Activated naive CD8-positive, alpha-beta T cell treated with anti-CD3 and anti-CD28 coated beads, Interleukin-2, amount 50 U/mL, for 16 hours (primary cell): ENCODE measurements at regions not wholly inside any gene's neighbourhood (a gene's known extent, or its start where the extent isn't known, plus 50 kb on each side); places are given as distances from the start of the nearest gene placed in this dataset.

Experiments
- DNase-seq: peaks from one replicate; pipeline ENCODE4 v3.0.0-alpha.2; 2020; ENCODE audit warnings: low read depth, low spot score

GRCh38 chr10:110436554-110437350 lies 61.0 kb upstream of the DUSP5 start:
- DNase-seq: no peak

GRCh38 chr10:110437351-110437605 lies 60.4 kb upstream of the DUSP5 start:
- DNase-seq: no peak

- no peak for DNase-seq
These were observed 59.9 kb upstream of the DUSP5 start for GRCh38 chr10:110437761-110438341.

DNA sequence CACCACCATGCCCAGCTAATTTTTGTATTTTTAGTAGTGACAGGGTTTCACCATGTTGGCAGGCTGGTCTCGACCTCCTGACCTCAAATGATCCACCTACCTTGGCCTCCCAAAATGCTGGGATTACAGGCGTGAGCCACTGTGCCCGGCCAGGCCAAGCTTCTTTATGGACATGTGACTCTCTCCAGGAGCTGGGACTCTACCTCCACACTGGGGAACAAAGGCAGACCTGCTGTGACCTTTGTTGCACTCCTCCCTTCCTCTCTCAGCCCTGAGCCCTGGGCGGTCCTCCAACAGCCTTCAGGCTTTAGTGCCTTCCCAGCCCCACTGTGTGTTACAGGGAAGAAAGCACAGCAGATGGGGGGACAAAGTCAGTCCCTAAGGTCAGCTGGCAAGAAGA lies 55.0 kb upstream of the DUSP5 start:
- no peak for DNase-seq

DNA sequence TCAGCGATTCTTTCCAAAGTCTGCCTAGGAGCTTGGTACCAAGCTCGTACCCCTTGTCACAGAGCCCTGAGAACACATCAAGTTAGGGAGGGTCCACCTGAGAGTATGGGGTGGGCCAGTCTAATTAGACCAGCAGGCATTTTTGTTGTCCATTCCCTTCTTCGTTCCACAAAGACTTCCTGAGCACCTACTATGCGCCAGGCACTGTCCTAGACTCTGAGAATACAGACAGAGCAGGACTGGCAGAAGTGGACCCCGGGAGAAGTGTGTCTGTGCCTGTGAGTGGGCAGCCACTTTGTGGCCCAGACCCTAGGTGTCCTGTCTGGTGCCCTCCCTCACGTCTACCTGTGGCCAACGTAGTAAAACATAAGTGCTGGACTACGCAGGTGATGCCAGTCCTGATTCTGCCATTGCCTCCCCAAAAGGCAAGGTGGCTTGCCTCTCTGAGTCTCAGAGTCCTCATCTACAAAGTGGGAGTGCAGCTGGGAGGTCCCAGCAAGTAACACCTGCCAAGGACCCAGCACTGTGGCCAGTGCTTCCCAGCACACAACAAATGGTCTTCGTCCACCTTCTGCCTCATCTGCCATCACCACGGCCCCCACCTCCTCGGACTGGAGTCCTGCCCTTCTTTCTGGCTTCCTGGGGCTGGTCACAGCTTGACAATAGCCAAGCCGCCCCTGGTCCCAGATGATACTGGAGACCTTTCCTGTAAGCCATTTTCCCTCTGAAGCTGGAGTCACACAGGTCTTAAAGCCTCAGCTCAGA lies 54.3 kb upstream of the DUSP5 start:
- no peak for DNase-seq

DNA sequence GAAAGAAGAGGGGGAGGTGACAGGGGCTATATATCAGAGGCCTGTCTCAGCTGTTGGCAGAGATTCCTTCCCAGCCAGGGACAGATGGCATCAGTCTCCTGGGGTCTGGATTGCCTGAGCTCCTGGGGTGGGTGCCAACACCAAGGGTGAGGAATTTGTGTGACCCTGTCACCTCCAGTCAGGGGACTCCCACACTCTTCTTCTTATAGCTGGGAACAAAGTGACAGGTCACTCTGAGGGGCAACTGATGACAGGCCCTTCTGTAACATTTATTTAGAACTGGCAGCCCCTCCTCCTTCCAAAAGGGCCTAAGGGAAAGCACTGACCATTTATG lies 53.7 kb upstream of the DUSP5 start:
- no peak for DNase-seq

DNA sequence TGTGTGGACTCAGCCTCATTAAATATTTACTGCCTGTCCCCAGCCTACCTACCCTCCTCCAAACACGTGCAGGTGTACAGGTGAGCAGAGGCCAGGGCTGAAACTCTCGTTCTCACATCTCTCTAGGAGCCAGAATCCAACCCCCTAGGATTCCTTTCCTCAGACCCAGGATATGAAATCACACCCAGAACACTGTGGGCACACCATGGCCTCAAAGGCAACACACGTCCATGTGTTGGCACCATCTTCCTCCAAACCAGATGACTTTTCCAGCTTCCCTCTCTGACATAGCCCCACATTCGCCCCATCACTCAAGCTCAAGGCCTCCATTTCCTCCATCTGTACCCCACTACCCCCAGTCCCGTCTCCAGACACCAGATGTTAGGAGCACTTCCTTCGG lies 51.8 kb upstream of the DUSP5 start:
- no peak for DNase-seq

GRCh38 chr10:110446277-110446676 lies 51.4 kb upstream of the DUSP5 start:
- DNase-seq: no peak

DNA sequence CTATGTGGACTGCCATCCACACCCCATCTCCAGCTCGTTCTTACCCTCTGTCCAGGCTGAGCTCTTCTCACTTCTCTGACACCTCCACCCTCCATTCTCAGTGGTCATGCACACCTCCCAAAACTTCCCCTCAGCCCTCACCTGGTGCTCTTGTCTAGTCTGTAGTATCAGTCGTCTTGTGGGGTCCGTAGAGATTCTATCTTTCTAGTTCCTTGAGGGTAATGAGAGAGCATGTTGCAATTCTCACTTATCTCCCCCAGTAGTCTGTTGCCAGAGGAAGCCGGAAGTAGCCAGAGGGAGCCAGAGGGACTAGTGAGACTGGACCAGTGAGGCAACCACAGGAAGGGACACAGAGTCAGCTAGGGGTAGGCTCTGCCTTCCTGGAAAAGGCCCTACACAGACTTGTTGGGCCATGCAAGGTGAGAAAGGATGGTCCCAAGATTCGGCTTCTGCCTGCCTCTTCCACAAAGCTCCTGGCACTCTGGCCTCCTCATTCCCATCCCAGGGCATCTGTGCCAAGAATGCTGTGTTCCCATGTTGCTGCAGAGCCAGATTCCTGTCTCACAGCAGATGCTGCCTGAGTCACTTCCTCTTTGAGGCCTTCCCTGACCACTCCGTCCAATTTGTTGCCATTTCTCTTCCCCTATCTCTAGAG lies 50.6 kb upstream of the DUSP5 start:
- no peak for DNase-seq

DNA sequence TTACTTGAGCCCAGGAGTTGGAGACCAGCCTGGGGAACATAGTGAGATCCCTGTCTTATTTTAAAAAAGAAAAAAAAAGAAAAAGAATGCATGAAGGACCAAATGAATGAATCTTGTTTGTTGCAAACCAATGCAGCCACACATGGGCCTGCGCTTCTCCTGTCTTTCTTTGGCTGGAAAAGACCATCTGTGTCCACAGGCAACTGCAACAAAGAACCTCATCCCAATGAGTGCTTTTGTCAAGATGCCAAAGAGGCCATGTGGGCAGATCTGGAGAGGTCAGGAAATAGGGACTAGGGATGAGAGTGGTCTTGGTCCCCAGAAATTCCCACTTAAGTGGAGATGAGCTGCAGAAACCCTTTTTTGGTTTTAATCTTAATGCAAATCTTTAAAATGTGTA lies 49.8 kb upstream of the DUSP5 start:
- DNase-seq: no peak
